ENCODE measurements at regions not wholly inside any gene's neighbourhood (a gene's known extent, or its start where the extent isn't known, plus 50 kb on each side); places are given as distances from the start of the nearest gene placed in this dataset.
A peak's percentile ranks its signal among the peaks of the same experiment; 100 is the strongest.

DNA sequence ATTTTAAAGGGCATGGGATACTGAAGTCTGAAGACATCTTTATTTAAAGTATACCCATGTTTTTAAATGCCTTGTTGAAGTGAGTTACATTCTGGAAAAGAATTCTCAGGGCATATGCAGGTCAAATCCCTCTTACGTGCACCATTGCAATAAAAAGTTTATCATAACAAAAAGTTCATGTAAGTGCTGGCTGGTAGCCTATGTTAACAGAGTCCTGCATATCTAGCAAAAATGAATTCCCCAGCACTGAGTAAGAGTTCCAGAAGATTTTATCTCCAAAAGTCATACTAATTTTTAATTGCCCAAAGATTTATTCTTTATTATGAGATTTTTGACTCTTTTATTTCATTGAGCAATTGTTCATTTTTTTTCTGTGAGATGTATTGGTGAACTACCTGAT, 104.7 kb upstream of the ROBO1 start:
- TF ChIP-seq, protein P1, sequence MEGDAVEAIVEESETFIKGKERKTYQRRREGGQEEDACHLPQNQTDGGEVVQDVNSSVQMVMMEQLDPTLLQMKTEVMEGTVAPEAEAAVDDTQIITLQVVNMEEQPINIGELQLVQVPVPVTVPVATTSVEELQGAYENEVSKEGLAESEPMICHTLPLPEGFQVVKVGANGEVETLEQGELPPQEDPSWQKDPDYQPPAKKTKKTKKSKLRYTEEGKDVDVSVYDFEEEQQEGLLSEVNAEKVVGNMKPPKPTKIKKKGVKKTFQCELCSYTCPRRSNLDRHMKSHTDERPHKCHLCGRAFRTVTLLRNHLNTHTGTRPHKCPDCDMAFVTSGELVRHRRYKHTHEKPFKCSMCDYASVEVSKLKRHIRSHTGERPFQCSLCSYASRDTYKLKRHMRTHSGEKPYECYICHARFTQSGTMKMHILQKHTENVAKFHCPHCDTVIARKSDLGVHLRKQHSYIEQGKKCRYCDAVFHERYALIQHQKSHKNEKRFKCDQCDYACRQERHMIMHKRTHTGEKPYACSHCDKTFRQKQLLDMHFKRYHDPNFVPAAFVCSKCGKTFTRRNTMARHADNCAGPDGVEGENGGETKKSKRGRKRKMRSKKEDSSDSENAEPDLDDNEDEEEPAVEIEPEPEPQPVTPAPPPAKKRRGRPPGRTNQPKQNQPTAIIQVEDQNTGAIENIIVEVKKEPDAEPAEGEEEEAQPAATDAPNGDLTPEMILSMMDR (IDR thresholded peaks at IDR 0.05): no peak
- peak; percentile 43 for TF ChIP-seq POLR2AphosphoS5 (IDR thresholded peaks at IDR 0.05)
- no peak for TF ChIP-seq POLR2A (IDR thresholded peaks at IDR 0.05)

All from prostate gland (tissue), 2 donors.